ENCODE measurements at regions not wholly inside any gene's neighbourhood (a gene's known extent, or its start where the extent isn't known, plus 50 kb on each side); places are given as distances from the start of the nearest gene placed in this dataset.
"Not testable (repeated sequence)": the region's sequence is repeated elsewhere in the genome, so short reads cannot be mapped to it uniquely, and the experiment has no call there.

DNA sequence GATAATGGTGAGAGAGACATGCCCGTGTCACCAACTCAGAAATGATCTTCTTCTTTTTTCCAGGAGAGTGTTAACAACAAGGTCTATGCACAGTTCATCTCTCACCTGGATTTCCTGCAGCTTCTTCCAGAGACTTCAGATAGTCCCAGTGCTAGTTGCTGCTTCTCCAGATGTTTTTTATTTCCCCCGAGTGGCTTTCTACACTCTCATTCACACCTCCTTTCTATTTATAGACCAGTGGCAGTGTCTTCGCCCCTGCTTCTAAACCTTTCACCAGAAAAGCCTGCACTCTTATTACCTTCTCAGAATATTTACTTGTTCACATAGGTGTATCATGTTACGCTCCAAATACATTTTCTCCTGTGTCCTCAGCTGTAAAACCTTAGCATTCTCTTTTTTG lies 558.8 kb upstream of the CHAC2 start:
- Histone ChIP-seq H3K27ac (ENCODE audit: low read depth, low read length) (no peak overlapping the region), H3K4me3 (ENCODE audit: insufficient read depth, low read length, poor library complexity, severe bottlenecking) (no peak overlapping the region), H3K9ac (ENCODE audit: low read length) (no peak overlapping the region), H3F3A (ENCODE audit: insufficient read depth) (no peaks in the 10 kb centered on the region), H3K36me3 (ENCODE audit: low read length) (no peaks in the 10 kb centered on the region), H3K79me2 (ENCODE audit: insufficient read depth, low read length) (no peaks in the 10 kb centered on the region), H4K20me1 (ENCODE audit: low read depth, low read length) (no peaks in the 10 kb centered on the region), H3K4me2 (ENCODE audit: low read depth, low read length, poor library complexity, severe bottlenecking) (no peak overlapping the region), H3K9me2 (replicated peaks; ENCODE audit: insufficient read depth, low read length) (no peaks in the 10 kb centered on the region), H3K9me3 (ENCODE audit: insufficient read depth, low read length) (no peaks in the 10 kb centered on the region), H3K27me3 (ENCODE audit: low read length) (no peaks in the 10 kb centered on the region), H2AFZ (ENCODE audit: low read depth, low read length, severe bottlenecking) (no peak overlapping the region)
- no peak for TF ChIP-seq EZH2phosphoT487 (conservative IDR thresholded peaks at IDR 0.05; ENCODE audit: low read length)
- TF ChIP-seq, protein P1, sequence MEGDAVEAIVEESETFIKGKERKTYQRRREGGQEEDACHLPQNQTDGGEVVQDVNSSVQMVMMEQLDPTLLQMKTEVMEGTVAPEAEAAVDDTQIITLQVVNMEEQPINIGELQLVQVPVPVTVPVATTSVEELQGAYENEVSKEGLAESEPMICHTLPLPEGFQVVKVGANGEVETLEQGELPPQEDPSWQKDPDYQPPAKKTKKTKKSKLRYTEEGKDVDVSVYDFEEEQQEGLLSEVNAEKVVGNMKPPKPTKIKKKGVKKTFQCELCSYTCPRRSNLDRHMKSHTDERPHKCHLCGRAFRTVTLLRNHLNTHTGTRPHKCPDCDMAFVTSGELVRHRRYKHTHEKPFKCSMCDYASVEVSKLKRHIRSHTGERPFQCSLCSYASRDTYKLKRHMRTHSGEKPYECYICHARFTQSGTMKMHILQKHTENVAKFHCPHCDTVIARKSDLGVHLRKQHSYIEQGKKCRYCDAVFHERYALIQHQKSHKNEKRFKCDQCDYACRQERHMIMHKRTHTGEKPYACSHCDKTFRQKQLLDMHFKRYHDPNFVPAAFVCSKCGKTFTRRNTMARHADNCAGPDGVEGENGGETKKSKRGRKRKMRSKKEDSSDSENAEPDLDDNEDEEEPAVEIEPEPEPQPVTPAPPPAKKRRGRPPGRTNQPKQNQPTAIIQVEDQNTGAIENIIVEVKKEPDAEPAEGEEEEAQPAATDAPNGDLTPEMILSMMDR (IDR thresholded peaks at IDR 0.05; ENCODE audit: insufficient read depth, low read length, poor library complexity, severe bottlenecking), result no peak

DNA sequence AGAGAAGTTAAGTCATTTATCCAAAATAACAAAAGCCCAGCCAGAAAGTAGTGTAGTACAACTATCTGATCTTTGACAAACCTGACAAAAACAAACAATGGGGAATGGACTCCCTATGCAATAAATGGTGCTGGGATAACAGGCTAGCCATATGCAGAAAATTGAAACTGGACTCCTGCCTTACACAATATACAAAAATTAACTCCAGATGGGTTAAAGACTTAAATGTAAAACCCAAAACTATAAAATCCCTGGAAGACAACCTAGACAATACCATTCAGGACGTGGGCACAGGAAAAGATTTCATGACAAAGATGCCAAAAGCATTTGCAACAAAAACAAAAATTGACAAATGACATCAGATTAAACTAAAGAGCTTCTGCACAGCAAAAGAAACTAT lies 561.4 kb upstream of the CHAC2 start:
- H3K27me3 ChIP-seq (ENCODE audit: low read length); H3K27ac ChIP-seq (ENCODE audit: low read depth, low read length); H3K9me2 ChIP-seq (replicated peaks; ENCODE audit: insufficient read depth, low read length); H3K36me3 ChIP-seq (ENCODE audit: low read length); H3K4me3 ChIP-seq (ENCODE audit: insufficient read depth, low read length, poor library complexity, severe bottlenecking); H3K4me2 ChIP-seq (ENCODE audit: low read depth, low read length, poor library complexity, severe bottlenecking); H3F3A ChIP-seq (ENCODE audit: insufficient read depth); H4K20me1 ChIP-seq (ENCODE audit: low read depth, low read length); H2AFZ ChIP-seq (ENCODE audit: low read depth, low read length, severe bottlenecking); H3K79me2 ChIP-seq (ENCODE audit: insufficient read depth, low read length); H3K9me3 ChIP-seq (ENCODE audit: insufficient read depth, low read length); H3K9ac ChIP-seq (ENCODE audit: low read length): not testable (repeated sequence)

DNA sequence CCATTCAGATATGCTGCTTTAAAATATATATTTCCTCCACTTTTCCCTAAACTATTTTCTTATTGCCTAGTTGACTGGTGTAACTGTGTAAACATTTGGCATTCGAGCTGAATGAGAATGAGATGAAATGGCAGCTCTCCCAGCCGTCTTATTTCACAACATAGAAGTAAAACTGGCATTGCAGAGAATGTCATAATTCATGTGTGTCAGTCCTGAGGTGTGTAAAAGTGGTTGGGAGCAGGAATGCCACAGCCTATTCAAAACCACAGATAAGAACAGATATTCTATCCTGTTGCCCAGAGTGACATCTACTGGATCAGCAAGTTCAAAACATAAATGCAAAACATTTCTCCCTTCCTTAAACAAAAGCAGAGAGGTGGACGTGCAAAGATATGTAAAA lies 565.5 kb upstream of the CHAC2 start:
- TF ChIP-seq, protein P1 (IDR thresholded peaks at IDR 0.05; ENCODE audit: insufficient read depth, low read length, poor library complexity, severe bottlenecking), result no peak
- no peak for TF ChIP-seq EZH2phosphoT487 (conservative IDR thresholded peaks at IDR 0.05; ENCODE audit: low read length)
- Histone ChIP-seq H3K4me2 (ENCODE audit: low read depth, low read length, poor library complexity, severe bottlenecking) (no peak overlapping the region), H3F3A (ENCODE audit: insufficient read depth) (no peaks in the 10 kb centered on the region), H2AFZ (ENCODE audit: low read depth, low read length, severe bottlenecking) (no peak overlapping the region), H3K36me3 (ENCODE audit: low read length) (no peaks in the 10 kb centered on the region), H3K27me3 (ENCODE audit: low read length) (no peaks in the 10 kb centered on the region), H3K9ac (ENCODE audit: low read length) (no peak overlapping the region), H3K9me2 (replicated peaks; ENCODE audit: insufficient read depth, low read length) (no peaks in the 10 kb centered on the region), H3K9me3 (ENCODE audit: insufficient read depth, low read length) (no peaks in the 10 kb centered on the region), H3K79me2 (ENCODE audit: insufficient read depth, low read length) (no peaks in the 10 kb centered on the region), H3K27ac (ENCODE audit: low read depth, low read length) (no peak overlapping the region), H4K20me1 (ENCODE audit: low read depth, low read length) (no peaks in the 10 kb centered on the region), H3K4me3 (ENCODE audit: insufficient read depth, low read length, poor library complexity, severe bottlenecking) (no peak overlapping the region)

DNA sequence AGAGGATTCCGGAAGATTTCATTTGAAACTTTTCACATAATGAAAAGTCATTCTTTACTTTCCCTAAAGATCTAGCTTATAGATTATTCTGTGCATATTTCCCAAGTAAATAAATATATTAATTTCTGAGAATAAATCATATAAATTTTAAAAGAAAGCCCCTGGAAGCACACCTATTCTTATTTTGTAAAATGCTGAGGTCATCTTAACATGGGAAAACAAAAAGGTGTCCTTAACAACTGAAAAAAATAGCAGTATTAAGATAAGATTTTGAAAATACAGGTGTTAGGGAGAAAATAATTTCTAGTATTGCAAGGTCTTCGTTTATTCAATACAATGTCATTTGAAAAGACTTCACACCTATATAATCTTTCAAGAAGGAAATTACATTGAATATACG lies 567.5 kb upstream of the CHAC2 start:
- Histone ChIP-seq H3K9me2 (replicated peaks; ENCODE audit: insufficient read depth, low read length) (no peaks in the 10 kb centered on the region), H3K9ac (ENCODE audit: low read length) (no peak overlapping the region), H3F3A (ENCODE audit: insufficient read depth) (no peaks in the 10 kb centered on the region), H3K4me2 (ENCODE audit: low read depth, low read length, poor library complexity, severe bottlenecking) (no peak overlapping the region), H3K79me2 (ENCODE audit: insufficient read depth, low read length) (no peaks in the 10 kb centered on the region), H3K36me3 (ENCODE audit: low read length) (no peaks in the 10 kb centered on the region), H3K27me3 (ENCODE audit: low read length) (no peaks in the 10 kb centered on the region), H3K4me3 (ENCODE audit: insufficient read depth, low read length, poor library complexity, severe bottlenecking) (no peak overlapping the region), H3K27ac (ENCODE audit: low read depth, low read length) (no peak overlapping the region), H3K9me3 (ENCODE audit: insufficient read depth, low read length) (no peaks in the 10 kb centered on the region), H4K20me1 (ENCODE audit: low read depth, low read length) (no peaks in the 10 kb centered on the region), H2AFZ (ENCODE audit: low read depth, low read length, severe bottlenecking) (no peak overlapping the region)
- no peak for TF ChIP-seq EZH2phosphoT487 (conservative IDR thresholded peaks at IDR 0.05; ENCODE audit: low read length)
- TF ChIP-seq, protein P1 (IDR thresholded peaks at IDR 0.05; ENCODE audit: insufficient read depth, low read length, poor library complexity, severe bottlenecking), result no peak

All from SU-DHL-6 (cell line).